Activated naive CD4-positive, alpha-beta T cell treated with anti-CD3 and anti-CD28 coated beads for 36 hours (primary cell): ENCODE measurements at regions not wholly inside any gene's neighbourhood (a gene's known extent, or its start where the extent isn't known, plus 50 kb on each side); places are given as distances from the start of the nearest gene placed in this dataset.
"Not testable (repeated sequence)": the region's sequence is repeated elsewhere in the genome, so short reads cannot be mapped to it uniquely, and the experiment has no call there.

Source experiments
- CTCF ChIA-PET: fragments of 350-600 bp; sonication (Branson Sonifier 250); formaldehyde crosslinking; loops from one replicate; lab custom pipeline; 2021; ENCODE audit warnings: antibody characterized with exemption; lab: Charles Lee
- DNase-seq: peaks from one replicate; pipeline ENCODE4 v3.0.0-alpha.2; 2020
- H3K27ac Mint-ChIP-seq: one replicate; pipeline ENCODE4 v1.8.0; 2021; ENCODE audit warnings: mild to moderate bottlenecking, mixed read lengths
- H3K27me3 Mint-ChIP-seq: one replicate; pipeline ENCODE4 v1.8.0; 2021; ENCODE audit warnings: low read depth, mixed read lengths
- H3K36me3 Mint-ChIP-seq: one replicate; pipeline ENCODE4 v1.8.0; 2021; ENCODE audit warnings: low read depth, mixed read lengths
- H3K4me1 Mint-ChIP-seq: one replicate; pipeline ENCODE4 v1.8.0; 2021; ENCODE audit warnings: low read depth, mixed read lengths
- H3K4me3 Mint-ChIP-seq: one replicate; pipeline ENCODE4 v1.8.0; 2021; ENCODE audit warnings: mild to moderate bottlenecking, moderate library complexity, mixed read lengths
- H3K9me3 Mint-ChIP-seq: one replicate; pipeline ENCODE4 v1.8.0; 2021; ENCODE audit warnings: mixed read lengths
- intact Hi-C: fragments of 100-400 bp; cut with micrococcal nuclease; formaldehyde crosslinking; loops from one replicate; pipeline ENCODE4 v1.15.1; 2023

- CTCF ChIA-PET: no interaction called here
- Mint-ChIP-seq H3K27me3 (no peaks in the 10 kb centered on the region), H3K27ac (no peak overlapping the region), H3K9me3 (peaks cover 20% of the 10 kb centered on the region), H3K4me3 (no peak overlapping the region), H3K4me1 (no peaks in the 10 kb centered on the region), H3K36me3 (no peaks in the 10 kb centered on the region)
- no peak for DNase-seq
- intact Hi-C loops: no loop called here
Observed at GRCh38 chr2:19178175-19178574, 180.2 kb downstream of the OSR1 start.

- H3K27me3 Mint-ChIP-seq: no peaks in the 10 kb centered on the region
- intact Hi-C loops: no loop called here
- no peaks in the 10 kb centered on the region for H3K4me1 Mint-ChIP-seq
- H3K9me3 Mint-ChIP-seq: peaks cover 10% of the 10 kb centered on the region
- no peak overlapping the region for H3K27ac Mint-ChIP-seq
- CTCF ChIA-PET: no interaction called here
- DNase-seq: no peak
- no peaks in the 10 kb centered on the region for H3K36me3 Mint-ChIP-seq
- H3K4me3 Mint-ChIP-seq: no peak overlapping the region
Observed at GRCh38 chr2:19176977-19177376, 181.4 kb downstream of the OSR1 start.

DNA sequence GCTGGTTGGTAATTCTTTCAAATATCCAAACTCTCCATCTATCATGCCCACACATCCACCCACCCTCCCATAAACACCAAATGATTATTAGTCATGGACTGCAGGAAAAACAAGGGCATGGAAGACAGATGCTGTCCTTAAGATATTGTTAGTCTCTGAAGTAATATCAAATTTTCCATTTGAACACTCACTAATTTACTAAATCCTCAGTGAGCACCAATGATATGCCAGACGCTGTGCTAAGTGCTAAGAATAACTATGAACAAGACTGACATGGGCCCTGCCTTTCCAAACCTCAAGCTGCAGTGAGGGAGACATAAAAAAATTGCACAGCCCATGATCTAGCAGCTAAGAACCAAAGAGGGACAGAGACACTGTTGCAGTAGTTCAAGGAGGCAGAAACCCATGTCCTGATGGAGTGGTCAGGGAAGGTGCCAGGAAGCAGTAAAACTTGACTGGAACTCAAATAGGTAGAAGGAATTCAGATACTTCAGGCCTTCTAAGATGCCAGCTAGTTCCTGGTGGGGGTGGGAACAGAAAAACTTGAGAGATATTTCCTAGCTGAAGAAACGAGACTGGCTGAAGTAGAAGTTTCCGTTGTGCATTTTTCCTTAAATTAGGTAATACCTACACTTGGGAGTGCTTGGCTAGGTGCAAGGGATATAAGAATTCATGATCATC, 182.1 kb downstream of the OSR1 start:
- H3K4me1 Mint-ChIP-seq: no peaks in the 10 kb centered on the region
- DNase-seq: no peak
- peaks cover 9% of the 10 kb centered on the region for H3K9me3 Mint-ChIP-seq
- H3K4me3 Mint-ChIP-seq: no peak overlapping the region
- H3K36me3 Mint-ChIP-seq: no peaks in the 10 kb centered on the region
- intact Hi-C loops: no loop called here
- no peaks in the 10 kb centered on the region for H3K27me3 Mint-ChIP-seq
- no peak overlapping the region for H3K27ac Mint-ChIP-seq
- CTCF ChIA-PET: no interaction called here

DNA sequence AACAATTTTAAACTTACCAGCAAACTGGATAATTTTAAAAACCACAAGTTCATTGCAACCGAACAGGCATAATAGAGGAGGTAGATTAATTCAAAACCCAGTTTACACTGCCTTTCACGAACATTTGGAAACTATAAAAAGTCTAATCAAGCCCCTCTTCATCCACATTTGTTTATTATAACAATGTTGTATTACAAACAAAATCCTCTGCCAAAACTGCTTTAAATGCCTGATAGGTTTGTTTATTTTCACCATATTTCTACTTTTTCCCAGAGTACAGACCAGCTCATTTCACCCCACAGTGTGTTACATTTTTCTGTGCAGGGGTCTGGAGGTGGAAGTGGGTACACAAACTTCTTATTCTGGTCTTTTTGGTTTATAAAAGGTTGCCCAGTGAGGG, 184.2 kb downstream of the OSR1 start:
- H3K36me3 Mint-ChIP-seq: no peaks in the 10 kb centered on the region
- no peak for DNase-seq
- no peaks in the 10 kb centered on the region for H3K9me3 Mint-ChIP-seq
- intact Hi-C loops: no loop called here
- no peak overlapping the region for H3K27ac Mint-ChIP-seq
- no peak overlapping the region for H3K4me3 Mint-ChIP-seq
- no peaks in the 10 kb centered on the region for H3K4me1 Mint-ChIP-seq
- CTCF ChIA-PET: interaction anchor here (0.6 kb wide), 1 partner anchor 20 kb away, joined by 5 read pairs; no protein-coding TSS in a partner anchor
- H3K27me3 Mint-ChIP-seq: no peaks in the 10 kb centered on the region

- DNase-seq: no peak
- H3K36me3 Mint-ChIP-seq: no peaks in the 10 kb centered on the region
- H3K27ac Mint-ChIP-seq: no peak overlapping the region
- H3K4me3 Mint-ChIP-seq: no peak overlapping the region
- intact Hi-C loops: no loop called here
- CTCF ChIA-PET: no interaction called here
- H3K27me3 Mint-ChIP-seq: no peaks in the 10 kb centered on the region
- H3K4me1 Mint-ChIP-seq: no peaks in the 10 kb centered on the region
- H3K9me3 Mint-ChIP-seq: peaks cover 2% of the 10 kb centered on the region
Observed at GRCh38 chr2:19171409-19171808, 187.0 kb downstream of the OSR1 start.

DNA sequence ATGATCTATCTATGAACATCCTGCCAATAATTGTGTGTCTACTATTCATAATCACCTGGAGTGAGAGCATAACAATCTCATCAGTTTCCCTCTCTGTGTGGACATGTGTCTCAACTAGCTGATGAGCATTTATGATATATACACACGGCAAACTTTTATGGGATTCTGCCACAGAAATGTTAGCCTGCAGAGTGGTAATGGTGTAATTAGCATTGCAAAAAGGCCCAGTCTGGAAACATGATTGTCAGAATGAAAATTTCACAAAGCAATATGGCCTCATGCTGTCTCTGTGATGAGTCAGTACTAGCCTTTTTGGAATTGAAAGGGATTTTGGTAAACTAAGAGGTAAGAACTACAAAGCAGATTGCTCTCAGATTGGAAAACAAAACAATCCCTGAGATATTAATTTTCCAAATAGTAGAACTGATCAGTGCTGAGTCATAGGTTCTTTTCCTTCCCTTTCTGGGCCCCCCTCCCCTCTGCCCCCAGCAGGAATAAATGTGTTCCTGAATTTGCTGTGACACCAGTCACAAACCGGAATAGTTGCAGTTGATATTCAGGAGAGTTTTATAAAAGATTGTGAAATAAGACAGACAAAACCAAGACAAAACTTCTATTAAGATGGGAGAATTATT, 189.2 kb downstream of the OSR1 start:
- Mint-ChIP-seq H3K27ac (no peak overlapping the region), H3K27me3 (no peaks in the 10 kb centered on the region), H3K36me3 (no peaks in the 10 kb centered on the region), H3K4me1 (no peaks in the 10 kb centered on the region), H3K9me3 (peaks cover 2% of the 10 kb centered on the region), H3K4me3 (no peak overlapping the region)
- intact Hi-C loops: no loop called here
- DNase-seq: no peak
- CTCF ChIA-PET: no interaction called here

DNA sequence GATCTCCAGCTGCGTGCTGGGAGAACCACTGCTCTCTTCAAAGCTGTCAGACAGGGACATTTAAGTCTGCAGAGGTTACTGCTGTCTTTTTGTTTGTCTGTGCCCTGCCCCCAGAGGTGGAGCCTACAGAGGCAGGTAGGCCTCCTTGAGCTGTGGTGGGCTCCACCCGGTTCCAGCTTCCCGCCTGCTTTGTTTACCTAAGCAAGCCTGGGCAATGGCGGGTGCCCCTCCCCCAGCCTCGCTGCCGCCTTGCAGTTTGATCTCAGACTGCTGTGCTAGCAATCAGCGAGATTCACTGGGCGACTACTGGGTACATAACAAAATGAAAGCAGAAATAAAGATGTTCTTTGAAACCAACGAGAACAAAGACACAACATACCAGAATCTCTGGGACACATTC, 194.3 kb downstream of the OSR1 start:
- intact Hi-C loops, H3K27me3 Mint-ChIP-seq, H3K36me3 Mint-ChIP-seq, H3K4me3 Mint-ChIP-seq, CTCF ChIA-PET, DNase-seq, H3K27ac Mint-ChIP-seq, H3K4me1 Mint-ChIP-seq: not testable (repeated sequence)
- peaks cover 11% of the 10 kb centered on the region for H3K9me3 Mint-ChIP-seq

DNA sequence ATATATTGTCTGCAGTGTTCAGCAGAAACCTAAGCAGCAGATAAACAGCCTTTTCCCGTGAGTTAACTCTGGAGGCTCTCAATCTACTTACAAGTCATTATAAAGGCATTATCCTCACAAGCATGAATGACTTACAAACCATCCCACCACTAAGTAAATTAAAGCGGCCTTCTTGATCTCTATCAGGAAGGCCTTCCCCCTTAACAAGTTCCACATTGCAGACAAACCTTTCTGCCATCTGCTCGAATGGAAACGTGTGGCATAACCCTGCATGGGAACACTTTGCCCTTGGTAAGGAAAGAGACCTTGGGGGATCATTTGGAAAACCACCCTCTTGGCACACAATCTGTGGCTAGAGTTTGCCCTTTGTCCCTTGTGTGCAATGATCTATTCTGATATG, 199.5 kb downstream of the OSR1 start:
- CTCF ChIA-PET: no interaction called here
- H3K36me3 Mint-ChIP-seq: no peaks in the 10 kb centered on the region
- H3K9me3 Mint-ChIP-seq: peaks cover 10% of the 10 kb centered on the region
- H3K27ac Mint-ChIP-seq: no peak overlapping the region
- H3K4me3 Mint-ChIP-seq: no peak overlapping the region
- intact Hi-C loops: no loop called here
- no peaks in the 10 kb centered on the region for H3K27me3 Mint-ChIP-seq
- no peak for DNase-seq
- H3K4me1 Mint-ChIP-seq: no peaks in the 10 kb centered on the region

DNA sequence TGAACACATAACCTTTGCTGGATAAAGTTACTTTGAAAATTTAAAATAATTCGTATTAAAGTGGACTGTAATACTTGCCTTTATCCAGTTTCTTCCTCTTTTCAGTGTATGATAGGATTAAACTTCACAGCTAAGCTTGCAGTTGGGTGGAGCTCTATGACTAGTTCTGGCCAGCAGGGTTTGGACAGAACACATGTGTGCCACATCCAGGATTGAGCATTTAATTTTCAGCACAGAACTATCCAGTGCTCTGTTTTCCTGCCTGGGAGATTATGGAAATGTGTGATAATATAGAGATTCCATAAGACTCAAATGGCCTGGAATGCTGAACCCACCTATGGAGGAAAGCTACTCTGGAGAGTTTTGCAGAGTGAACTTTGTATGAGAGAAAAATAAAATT, 200.2 kb downstream of the OSR1 start:
- H3K4me1 Mint-ChIP-seq: no peaks in the 10 kb centered on the region
- CTCF ChIA-PET: no interaction called here
- no peak for DNase-seq
- H3K4me3 Mint-ChIP-seq: no peak overlapping the region
- no peaks in the 10 kb centered on the region for H3K27me3 Mint-ChIP-seq
- intact Hi-C loops: no loop called here
- peaks cover 10% of the 10 kb centered on the region for H3K9me3 Mint-ChIP-seq
- no peaks in the 10 kb centered on the region for H3K36me3 Mint-ChIP-seq
- H3K27ac Mint-ChIP-seq: no peak overlapping the region

GRCh38 chr2:19156646-19157045, 201.8 kb downstream of the OSR1 start:
- intact Hi-C loops: no loop called here
- DNase-seq: no peak
- Mint-ChIP-seq H3K27me3 (no peaks in the 10 kb centered on the region), H3K4me3 (no peak overlapping the region), H3K36me3 (peaks cover 1% of the 10 kb centered on the region), H3K27ac (no peak overlapping the region), H3K9me3 (peaks cover 8% of the 10 kb centered on the region), H3K4me1 (no peaks in the 10 kb centered on the region)
- CTCF ChIA-PET: no interaction called here

DNA sequence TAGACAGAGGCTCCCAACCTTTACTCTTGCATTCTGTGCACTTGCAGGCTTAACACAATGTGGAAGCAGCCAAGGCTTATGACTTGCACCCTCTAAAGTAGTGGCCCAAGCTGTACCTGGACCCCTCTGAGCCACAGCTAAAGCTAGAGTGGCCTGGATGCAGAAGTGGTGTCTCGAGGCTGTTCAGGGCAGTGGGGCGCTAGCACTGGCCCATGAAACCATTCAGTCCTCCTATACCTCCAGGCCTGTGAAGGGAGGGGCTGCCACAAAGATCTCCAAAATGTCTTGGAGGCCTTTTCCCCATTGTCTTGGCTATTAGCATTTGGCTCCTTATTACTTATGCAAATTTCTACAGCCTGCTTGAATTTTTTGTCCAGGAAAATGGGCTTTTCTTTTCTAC, 207.7 kb downstream of the OSR1 start:
- peaks cover 1% of the 10 kb centered on the region for H3K36me3 Mint-ChIP-seq
- no peak overlapping the region for H3K4me3 Mint-ChIP-seq
- intact Hi-C loops: no loop called here
- no peaks in the 10 kb centered on the region for H3K27me3 Mint-ChIP-seq
- CTCF ChIA-PET: no interaction called here
- DNase-seq: no peak
- H3K27ac Mint-ChIP-seq: no peak overlapping the region
- no peaks in the 10 kb centered on the region for H3K4me1 Mint-ChIP-seq
- peaks cover 22% of the 10 kb centered on the region for H3K9me3 Mint-ChIP-seq

DNA sequence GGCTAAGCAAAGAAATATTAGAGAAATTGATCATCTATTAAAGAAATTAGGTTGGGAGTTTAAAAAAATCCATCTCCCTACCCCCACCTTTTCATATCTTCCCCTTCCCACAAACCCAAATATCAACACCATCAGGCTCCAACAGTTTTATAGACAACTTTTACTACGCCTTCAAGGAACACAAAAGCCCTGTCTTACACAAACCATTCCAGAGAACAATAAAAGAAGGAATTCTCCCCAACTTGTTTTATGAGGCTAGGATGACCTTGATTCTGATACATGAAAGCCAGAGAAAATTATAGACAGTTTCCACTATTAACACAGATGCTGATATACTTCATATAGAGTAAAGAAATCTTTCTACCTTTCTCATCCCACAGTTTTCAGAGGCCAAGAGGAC, 211.6 kb downstream of the OSR1 start:
- H3K27ac Mint-ChIP-seq: no peak overlapping the region
- peaks cover 18% of the 10 kb centered on the region for H3K9me3 Mint-ChIP-seq
- intact Hi-C loops: no loop called here
- H3K4me1 Mint-ChIP-seq: no peaks in the 10 kb centered on the region
- CTCF ChIA-PET: interaction anchor here (1.2 kb wide), 1 partner anchor 8 kb away, joined by 4 read pairs; no protein-coding TSS in a partner anchor
- H3K36me3 Mint-ChIP-seq: no peaks in the 10 kb centered on the region
- no peaks in the 10 kb centered on the region for H3K27me3 Mint-ChIP-seq
- no peak for DNase-seq
- no peak overlapping the region for H3K4me3 Mint-ChIP-seq

DNA sequence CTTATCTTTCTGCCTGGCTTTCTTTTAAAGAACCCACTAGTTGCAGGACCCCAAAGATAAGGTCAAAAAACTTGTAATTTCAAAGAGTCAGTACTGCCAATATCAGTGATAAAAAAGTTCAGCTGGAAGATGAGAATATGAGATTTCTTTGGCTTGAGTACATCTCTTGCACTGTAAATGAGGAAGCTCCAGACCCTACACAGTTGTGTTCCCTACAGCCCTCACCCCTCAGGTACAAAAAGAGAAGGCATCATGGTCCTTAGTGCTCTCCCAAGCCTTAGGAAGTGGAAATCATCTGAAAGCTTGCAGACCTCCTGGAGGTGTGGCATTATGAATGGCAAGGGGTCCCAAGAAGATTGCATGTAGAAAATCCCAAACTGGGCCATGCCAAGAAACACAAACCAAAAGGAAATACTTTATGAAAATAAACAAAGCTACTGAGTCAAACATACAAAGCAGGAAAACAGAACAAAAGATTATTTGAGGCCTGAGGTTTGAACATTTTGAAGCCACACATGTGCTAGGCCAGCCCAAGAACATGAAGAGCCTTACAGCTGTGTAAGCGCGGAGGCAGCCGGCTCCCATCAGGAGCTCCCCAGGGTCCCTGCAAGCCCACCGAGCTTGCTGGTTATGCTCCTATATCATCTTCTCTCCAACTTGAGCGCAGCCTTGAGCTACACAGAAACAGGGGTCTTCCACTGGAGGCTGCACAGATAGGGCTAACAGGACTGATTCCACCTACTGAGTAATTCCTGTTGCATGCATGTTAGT, 217.0 kb downstream of the OSR1 start:
- no peaks in the 10 kb centered on the region for H3K36me3 Mint-ChIP-seq
- no peak for DNase-seq
- no peaks in the 10 kb centered on the region for H3K9me3 Mint-ChIP-seq
- no peak overlapping the region for H3K4me3 Mint-ChIP-seq
- intact Hi-C loops: no loop called here
- CTCF ChIA-PET: no interaction called here
- no peak overlapping the region for H3K27ac Mint-ChIP-seq
- H3K4me1 Mint-ChIP-seq: no peaks in the 10 kb centered on the region
- no peaks in the 10 kb centered on the region for H3K27me3 Mint-ChIP-seq
